ENCODE measurements at regions not wholly inside any gene's neighbourhood (a gene's known extent, or its start where the extent isn't known, plus 50 kb on each side); places are given as distances from the start of the nearest gene placed in this dataset.

DNA sequence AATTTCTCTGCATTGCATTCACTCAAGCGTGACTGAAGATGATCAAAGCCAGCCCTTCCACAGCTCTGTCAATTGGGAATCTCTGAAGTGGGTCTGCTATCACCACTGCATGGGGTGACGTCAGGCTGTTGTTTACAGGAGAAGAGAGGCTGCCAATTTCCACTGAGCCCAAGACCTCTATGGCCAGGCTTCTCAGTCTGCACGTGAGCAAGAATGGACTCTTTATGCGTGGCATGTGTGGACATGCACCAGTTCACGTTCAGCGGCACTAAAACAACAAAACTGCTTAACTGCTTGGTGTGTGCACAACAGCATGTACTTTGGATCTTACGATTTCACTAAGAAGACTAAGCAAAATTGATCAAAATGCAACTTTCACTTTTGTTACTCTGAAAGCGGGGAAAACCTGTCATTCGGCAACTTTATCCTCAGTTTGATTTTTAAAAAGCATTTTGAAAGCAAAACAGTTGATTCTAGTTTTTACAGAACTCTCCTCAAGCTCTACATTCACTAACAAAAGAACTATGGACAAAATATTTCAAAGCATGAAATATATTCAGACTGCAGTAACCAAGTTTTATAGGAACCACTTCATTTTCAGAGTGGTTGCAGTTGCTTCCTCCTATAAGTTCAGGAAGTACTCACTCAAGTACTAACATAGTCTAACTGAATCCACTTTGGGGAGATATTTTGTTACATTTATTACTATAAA, 77.0 kb upstream of the SERTAD2 start (continued):
- TF ChIP-seq ZNF407 (CRISPR knock-in tag; IDR thresholded peaks at IDR 0.05; ENCODE audit: not compliant biosample characterization): no peak
- TF ChIP-seq, protein P1, sequence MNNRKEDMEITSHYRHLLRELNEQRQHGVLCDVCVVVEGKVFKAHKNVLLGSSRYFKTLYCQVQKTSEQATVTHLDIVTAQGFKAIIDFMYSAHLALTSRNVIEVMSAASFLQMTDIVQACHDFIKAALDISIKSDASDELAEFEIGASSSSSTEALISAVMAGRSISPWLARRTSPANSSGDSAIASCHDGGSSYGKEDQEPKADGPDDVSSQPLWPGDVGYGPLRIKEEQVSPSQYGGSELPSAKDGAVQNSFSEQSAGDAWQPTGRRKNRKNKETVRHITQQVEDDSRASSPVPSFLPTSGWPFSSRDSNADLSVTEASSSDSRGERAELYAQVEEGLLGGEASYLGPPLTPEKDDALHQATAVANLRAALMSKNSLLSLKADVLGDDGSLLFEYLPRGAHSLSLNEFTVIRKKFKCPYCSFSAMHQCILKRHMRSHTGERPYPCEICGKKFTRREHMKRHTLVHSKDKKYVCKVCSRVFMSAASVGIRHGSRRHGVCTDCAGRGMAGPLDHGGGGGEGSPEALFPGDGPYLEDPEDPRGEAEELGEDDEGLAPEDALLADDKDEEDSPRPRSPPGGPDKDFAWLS (CRISPR knock-in tag; IDR thresholded peaks at IDR 0.05; ENCODE audit: borderline replicate concordance): no peak
- TF ChIP-seq ZNF160 (CRISPR knock-in tag; IDR thresholded peaks at IDR 0.05): no peak; the same call in 1 of the 2 replicates
- no peak for TF ChIP-seq NFATC3 (CRISPR knock-in tag; IDR thresholded peaks at IDR 0.05)
- 0 out of 2 replicates have a peak, but pooled peaks have one; percentile 50 for TF ChIP-seq TRIM24 (CRISPR knock-in tag; IDR thresholded peaks at IDR 0.05)
- TF ChIP-seq ZNF264 (CRISPR knock-in tag; IDR thresholded peaks at IDR 0.05): peak; percentile 77; the same call in 1 of the 2 replicates
- TF ChIP-seq, protein P2, sequence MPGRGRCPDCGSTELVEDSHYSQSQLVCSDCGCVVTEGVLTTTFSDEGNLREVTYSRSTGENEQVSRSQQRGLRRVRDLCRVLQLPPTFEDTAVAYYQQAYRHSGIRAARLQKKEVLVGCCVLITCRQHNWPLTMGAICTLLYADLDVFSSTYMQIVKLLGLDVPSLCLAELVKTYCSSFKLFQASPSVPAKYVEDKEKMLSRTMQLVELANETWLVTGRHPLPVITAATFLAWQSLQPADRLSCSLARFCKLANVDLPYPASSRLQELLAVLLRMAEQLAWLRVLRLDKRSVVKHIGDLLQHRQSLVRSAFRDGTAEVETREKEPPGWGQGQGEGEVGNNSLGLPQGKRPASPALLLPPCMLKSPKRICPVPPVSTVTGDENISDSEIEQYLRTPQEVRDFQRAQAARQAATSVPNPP (CRISPR knock-in tag; IDR thresholded peaks at IDR 0.05): no peak; the same call in 1 of the 2 replicates
- no peak for TF ChIP-seq REL (CRISPR knock-in tag; conservative IDR thresholded peaks at IDR 0.05)
- peak; percentile 100 for TF ChIP-seq BHLHE40 (IDR thresholded peaks at IDR 0.05; ENCODE audit: low read length)
- TF ChIP-seq RFXANK (CRISPR knock-in tag; IDR thresholded peaks at IDR 0.05): 0 out of 2 replicates have a peak, but pooled peaks have one; percentile 52
- TF ChIP-seq, protein P3, sequence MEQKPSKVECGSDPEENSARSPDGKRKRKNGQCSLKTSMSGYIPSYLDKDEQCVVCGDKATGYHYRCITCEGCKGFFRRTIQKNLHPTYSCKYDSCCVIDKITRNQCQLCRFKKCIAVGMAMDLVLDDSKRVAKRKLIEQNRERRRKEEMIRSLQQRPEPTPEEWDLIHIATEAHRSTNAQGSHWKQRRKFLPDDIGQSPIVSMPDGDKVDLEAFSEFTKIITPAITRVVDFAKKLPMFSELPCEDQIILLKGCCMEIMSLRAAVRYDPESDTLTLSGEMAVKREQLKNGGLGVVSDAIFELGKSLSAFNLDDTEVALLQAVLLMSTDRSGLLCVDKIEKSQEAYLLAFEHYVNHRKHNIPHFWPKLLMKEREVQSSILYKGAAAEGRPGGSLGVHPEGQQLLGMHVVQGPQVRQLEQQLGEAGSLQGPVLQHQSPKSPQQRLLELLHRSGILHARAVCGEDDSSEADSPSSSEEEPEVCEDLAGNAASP (CRISPR knock-in tag; IDR thresholded peaks at IDR 0.05; ENCODE audit: borderline replicate concordance): peak; percentile 69; the same call in 1 of the 2 replicates
- TF ChIP-seq HNRNPLL (IDR thresholded peaks at IDR 0.05; ENCODE audit: low read depth, low read length, poor library complexity, severe bottlenecking): no peak
- TF ChIP-seq ZNF547 (CRISPR knock-in tag; IDR thresholded peaks at IDR 0.05): 0 out of 2 replicates have a peak, but pooled peaks have one; percentile 33
- TF ChIP-seq PHF5A (CRISPR knock-in tag; IDR thresholded peaks at IDR 0.05; ENCODE audit: low read depth, unreplicated experiment): peak; percentile 42
- TF ChIP-seq ZNF775 (CRISPR knock-in tag; IDR thresholded peaks at IDR 0.05; ENCODE audit: borderline replicate concordance): 0 out of 2 replicates have a peak, but pooled peaks have one; percentile 53
- TF ChIP-seq ZBTB3 (CRISPR knock-in tag; IDR thresholded peaks at IDR 0.05; ENCODE audit: borderline replicate concordance, low read depth): peak; percentile 80
- no peak for TF ChIP-seq ZNF720 (CRISPR knock-in tag; IDR thresholded peaks at IDR 0.05)

All from HepG2 (cell line).